22Rv1 (cell line): ENCODE measurements at regions not wholly inside any gene's neighbourhood (a gene's known extent, or its start where the extent isn't known, plus 50 kb on each side); places are given as distances from the start of the nearest gene placed in this dataset.

ENCODE experiments used
- H3K27ac ChIP-seq: fragments of 450-650 bp; 2 replicates; pipeline ENCODE4 v1.5.1; 2017
- ZFX ChIP-seq: fragments of 450-650 bp; IDR thresholded peaks from 2 replicates; pipeline ENCODE4 v1.6.1; 2017; ENCODE audit warnings: antibody characterized with exemption, borderline replicate concordance
- TF ChIP-seq, protein P1 (sequence below): fragments of 450-650 bp; IDR thresholded peaks from 2 replicates; pipeline ENCODE4 v1.5.1; 2017; ENCODE audit warnings: mild to moderate bottlenecking

- TF ChIP-seq, protein P1, sequence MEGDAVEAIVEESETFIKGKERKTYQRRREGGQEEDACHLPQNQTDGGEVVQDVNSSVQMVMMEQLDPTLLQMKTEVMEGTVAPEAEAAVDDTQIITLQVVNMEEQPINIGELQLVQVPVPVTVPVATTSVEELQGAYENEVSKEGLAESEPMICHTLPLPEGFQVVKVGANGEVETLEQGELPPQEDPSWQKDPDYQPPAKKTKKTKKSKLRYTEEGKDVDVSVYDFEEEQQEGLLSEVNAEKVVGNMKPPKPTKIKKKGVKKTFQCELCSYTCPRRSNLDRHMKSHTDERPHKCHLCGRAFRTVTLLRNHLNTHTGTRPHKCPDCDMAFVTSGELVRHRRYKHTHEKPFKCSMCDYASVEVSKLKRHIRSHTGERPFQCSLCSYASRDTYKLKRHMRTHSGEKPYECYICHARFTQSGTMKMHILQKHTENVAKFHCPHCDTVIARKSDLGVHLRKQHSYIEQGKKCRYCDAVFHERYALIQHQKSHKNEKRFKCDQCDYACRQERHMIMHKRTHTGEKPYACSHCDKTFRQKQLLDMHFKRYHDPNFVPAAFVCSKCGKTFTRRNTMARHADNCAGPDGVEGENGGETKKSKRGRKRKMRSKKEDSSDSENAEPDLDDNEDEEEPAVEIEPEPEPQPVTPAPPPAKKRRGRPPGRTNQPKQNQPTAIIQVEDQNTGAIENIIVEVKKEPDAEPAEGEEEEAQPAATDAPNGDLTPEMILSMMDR, result no peak
- no peak for TF ChIP-seq ZFX
- H3K27ac ChIP-seq, result no peak overlapping the region
Observed at GRCh38 chr11:104259121-104259610, 95.2 kb upstream of the PDGFD start.

DNA sequence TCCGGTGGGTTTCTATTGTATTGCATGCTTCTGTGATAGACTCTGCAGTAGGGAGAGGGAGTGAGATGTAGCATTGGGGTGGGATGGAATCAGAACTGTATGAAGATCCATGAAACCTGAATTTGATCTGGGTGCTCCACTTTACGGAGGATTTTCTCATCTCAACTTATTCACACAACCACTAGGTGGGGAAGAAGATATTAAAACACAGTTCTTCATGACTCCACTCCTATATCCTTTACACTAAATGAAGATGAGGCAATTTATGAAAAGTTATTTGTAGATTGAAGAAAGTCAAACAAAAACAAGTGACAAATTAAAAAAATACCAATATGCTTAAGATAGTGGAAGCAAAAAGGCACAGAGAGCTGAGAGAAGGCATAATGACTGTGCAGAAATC lies 92.6 kb upstream of the PDGFD start:
- TF ChIP-seq ZFX, result no peak
- TF ChIP-seq, protein P1, result peak; percentile 22; the same call in 1 of the 2 replicates

DNA sequence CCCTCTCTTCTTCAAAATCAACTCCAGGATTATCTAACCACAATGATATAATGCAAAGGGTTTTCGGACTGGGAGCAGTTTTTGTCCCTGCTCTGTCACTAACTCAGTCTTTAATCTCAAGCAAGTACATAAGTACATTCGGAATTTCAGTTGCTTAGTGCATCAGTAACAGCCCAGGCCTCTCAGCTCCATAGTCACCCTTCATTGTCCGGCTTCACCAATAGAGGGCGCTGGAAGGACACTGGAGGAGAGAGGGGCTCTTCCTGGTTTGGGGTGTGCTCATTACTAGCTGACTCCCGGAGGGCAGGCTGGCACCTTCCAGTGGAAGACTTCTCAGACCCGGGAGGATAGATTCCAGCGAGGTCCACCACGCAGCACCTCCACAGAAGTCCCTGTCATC lies 90.4 kb upstream of the PDGFD start:
- H3K27ac ChIP-seq, result no peak overlapping the region
- TF ChIP-seq, protein P1, result peak; percentile 69
- no peak for TF ChIP-seq ZFX

More for the DNA sequence above, 92.6 kb upstream of the PDGFD start:
- no peak overlapping the region for H3K27ac ChIP-seq

DNA sequence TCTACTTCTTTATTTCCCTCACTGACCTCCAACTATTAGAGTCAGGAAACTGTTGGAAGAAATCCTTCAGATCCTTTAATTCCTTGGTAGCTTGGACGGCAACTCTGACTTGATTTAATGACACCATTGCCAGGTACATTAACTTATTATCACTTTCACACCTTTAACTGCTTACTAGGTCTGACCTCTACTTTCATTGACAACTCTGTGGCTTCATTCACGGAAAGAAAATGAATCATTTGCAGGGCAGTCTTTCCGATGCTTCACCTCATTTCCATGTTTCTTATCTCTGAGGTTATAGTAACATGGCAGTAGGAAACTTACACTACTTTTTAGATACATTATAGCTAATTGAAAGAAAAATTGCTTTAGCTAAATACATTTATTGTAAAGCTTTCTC lies 82.6 kb upstream of the PDGFD start:
- no peak for TF ChIP-seq ZFX
- TF ChIP-seq, protein P1, result no peak
- no peak overlapping the region for H3K27ac ChIP-seq

DNA sequence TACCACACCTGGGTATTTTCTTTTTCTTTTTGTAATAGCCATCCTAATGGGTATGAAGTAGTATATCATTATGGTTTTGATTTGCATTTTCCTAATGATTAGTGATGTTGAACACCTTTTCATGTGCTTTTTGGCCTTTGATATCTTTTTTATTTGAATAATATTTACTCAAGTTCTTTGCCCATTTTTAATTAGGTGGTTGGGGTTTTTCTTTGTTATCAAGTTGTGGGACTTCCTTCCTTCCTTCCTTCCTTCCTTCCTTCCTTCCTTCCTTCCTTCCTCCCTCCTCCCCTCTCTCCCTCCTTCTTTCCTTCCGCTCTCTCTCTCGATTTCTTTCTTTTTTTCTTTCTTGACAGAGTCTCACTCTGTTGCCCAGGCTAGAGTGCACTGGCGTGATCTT lies 75.0 kb upstream of the PDGFD start:
- TF ChIP-seq ZFX, result no peak
- TF ChIP-seq, protein P1, result no peak
- no peak overlapping the region for H3K27ac ChIP-seq

DNA sequence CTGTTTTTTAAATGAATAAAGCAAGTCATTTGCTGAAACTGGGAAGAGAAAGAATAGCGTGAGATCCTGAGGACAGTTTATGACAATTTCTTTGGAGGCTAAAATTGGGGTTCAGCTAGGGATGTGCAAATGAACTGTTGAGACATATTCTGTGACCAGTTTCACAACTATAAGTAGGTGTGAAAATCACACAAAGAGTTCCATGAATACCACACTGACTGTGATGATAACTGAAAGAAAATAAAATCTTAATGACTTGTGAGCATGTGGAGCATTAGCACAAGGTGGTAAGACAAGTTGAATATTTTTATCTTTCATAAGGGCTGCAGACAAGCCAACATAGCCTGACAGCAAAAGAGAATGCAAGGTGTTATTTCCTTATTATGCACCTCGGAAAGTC lies 61.1 kb upstream of the PDGFD start:
- no peak overlapping the region for H3K27ac ChIP-seq

GRCh38 chr11:104222464-104222863 lies 58.5 kb upstream of the PDGFD start:
- no peak for TF ChIP-seq ZFX
- TF ChIP-seq, protein P1, result 0 out of 2 replicates have a peak, but pooled peaks have one; percentile 6
- H3K27ac ChIP-seq, result no peak overlapping the region

More for the DNA sequence above, 61.1 kb upstream of the PDGFD start:
- no peak for TF ChIP-seq ZFX
- TF ChIP-seq, protein P1, result no peak
